ES-I3 (cell line): ENCODE measurements at regions not wholly inside any gene's neighbourhood (a gene's known extent, or its start where the extent isn't known, plus 50 kb on each side); places are given as distances from the start of the nearest gene placed in this dataset.
"Not testable (repeated sequence)": the region's sequence is repeated elsewhere in the genome, so short reads cannot be mapped to it uniquely, and the experiment has no call there.

Experiments used
- H3K36me3 ChIP-seq: 2 replicates; pipeline ENCODE4 v1.6.1; 2013; ENCODE audit warnings: mild to moderate bottlenecking, low read length, control low read depth, moderate library complexity; ENCODE audit not compliant: insufficient read depth
- H3K4me1 ChIP-seq: 2 replicates; pipeline ENCODE4 v1.6.1; 2013; ENCODE audit warnings: mild to moderate bottlenecking, control low read depth, low read length; ENCODE audit not compliant: insufficient read depth
- H3K9ac ChIP-seq: 2 replicates; pipeline ENCODE4 v1.6.1; 2013; ENCODE audit warnings: low read depth, mild to moderate bottlenecking, low read length, moderate library complexity
- H3K9me3 ChIP-seq: 2 replicates; pipeline ENCODE4 v1.6.1; 2013; ENCODE audit warnings: mild to moderate bottlenecking, low read length, moderate library complexity; ENCODE audit not compliant: control insufficient read depth, insufficient read depth

DNA sequence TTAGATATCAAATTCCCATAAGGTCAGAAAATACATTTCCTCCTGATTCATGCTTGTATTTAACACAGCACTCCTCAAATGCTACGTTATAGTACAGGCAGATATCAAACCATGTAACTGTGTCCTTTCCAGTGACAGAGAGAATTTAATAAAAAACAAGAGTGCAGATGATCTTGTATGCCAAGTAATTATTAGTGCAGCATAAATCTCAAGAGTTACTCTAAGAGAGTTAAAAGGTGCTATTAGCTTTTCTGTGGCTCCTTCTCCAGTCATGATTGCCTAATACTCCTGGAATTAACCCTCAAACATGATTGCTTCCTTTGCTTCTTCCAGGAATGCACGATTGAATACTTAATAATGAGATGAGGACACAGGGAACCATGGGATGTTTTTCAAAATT is 413.0 kb upstream of the DPH6 start:
- Histone ChIP-seq H3K4me1 (no peaks in the 10 kb centered on the region), H3K9ac (no peak overlapping the region), H3K36me3 (no peaks in the 10 kb centered on the region), H3K9me3 (no peaks in the 10 kb centered on the region)

DNA sequence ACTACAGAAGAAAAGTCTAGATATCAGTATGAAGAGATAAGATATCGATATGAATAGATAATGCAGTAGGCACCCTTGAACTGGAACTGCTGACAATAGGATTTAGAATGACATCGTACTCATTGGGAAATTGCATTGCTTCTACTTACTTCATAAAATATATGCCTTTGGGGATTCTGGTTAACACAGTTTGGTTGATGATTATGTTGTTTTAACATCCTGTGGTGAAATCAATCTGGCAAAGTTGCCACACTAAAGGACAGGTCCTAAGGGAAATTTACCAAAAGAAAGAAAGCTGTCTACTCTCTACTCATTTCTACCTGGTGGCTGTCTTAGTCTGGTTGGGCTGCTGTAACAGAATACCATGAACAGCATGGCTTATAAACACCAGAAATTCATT is 417.4 kb upstream of the DPH6 start:
- H3K9me3 ChIP-seq = no peaks in the 10 kb centered on the region
- H3K4me1 ChIP-seq = no peaks in the 10 kb centered on the region
- no peaks in the 10 kb centered on the region for H3K36me3 ChIP-seq
- no peak overlapping the region for H3K9ac ChIP-seq

DNA sequence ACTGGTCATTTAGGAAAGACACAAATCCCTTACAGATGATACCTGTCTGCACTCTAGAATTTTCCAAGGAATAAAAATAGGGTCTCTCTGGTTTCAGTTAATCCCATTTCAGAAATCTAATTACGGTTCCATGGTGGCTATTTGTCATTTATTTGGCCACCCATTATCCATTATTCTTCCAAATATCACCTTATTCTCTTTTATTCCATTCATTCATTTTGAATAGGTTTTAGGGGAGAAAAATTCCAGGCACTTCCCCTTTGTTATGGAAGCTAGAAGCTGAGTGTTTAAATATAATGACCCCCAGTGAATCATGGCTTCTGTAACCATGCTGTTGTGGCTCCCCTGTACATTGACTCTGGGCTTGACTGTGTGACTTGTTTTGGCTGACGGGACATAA is 420.8 kb upstream of the DPH6 start:
- Histone ChIP-seq H3K9ac (no peak overlapping the region), H3K9me3 (no peaks in the 10 kb centered on the region), H3K36me3 (no peaks in the 10 kb centered on the region), H3K4me1 (no peaks in the 10 kb centered on the region)

DNA sequence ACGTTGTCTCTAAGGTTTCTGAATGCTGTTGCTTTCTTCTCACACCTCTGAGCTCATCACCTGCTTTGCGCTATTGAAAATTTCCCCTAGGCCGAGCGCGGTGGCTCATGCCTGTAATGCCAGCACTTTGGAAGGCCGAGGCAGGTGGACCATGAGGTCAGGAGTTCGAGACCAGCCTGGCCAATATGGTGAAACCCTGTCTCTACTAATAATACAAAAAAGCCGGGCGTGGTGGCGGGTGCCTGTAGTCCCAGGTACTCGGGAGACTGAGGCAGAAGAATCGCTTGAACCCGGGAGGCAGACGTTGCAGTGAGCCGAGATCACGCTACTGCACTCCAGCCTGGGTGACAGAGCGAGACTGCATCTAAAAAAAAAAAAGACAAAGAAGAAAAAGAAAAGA is 422.0 kb upstream of the DPH6 start:
- H3K9me3 ChIP-seq, H3K36me3 ChIP-seq, H3K9ac ChIP-seq, H3K4me1 ChIP-seq: not testable (repeated sequence)

DNA sequence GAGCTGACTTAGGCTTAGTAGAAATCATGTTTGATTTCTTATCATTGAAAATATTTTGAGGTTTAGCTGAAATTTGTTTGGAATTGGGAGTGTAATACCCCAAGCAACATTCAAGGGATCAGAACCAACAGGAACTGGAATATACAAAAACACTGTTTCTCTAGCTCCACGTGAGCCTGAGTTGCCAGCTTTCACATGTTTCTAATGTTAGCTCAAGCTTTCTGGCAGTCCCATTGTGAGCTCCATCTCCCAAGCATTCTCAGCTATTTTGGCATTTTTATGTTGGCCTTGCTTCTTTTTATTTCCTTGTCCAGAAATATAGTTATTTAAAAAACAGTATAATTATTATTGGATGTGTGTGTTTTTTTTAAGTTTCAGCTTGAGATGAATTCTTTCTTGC is 427.1 kb upstream of the DPH6 start:
- Histone ChIP-seq H3K4me1 (no peaks in the 10 kb centered on the region; the same call in 1 of the 2 replicates), H3K9ac (no peak overlapping the region), H3K9me3 (no peaks in the 10 kb centered on the region), H3K36me3 (no peaks in the 10 kb centered on the region)

DNA sequence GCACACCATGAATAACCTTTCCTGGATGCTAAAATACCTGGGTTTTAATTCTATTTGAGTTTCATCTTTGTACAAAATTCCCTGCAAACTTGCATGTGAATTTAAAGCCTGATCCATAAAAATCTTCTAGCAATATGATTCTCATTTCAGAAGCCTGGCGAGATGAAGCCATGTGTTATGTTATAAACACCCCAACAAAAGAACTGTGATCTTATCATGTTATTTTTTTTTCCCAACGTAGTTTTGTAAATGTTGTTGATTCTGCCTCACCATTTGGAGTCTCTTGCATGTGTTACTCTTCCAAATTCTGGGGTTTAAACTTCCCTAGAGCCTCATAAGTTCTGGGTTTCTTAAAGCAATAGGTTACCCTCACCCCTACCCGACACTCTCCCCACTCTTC is 428.1 kb upstream of the DPH6 start:
- H3K4me1 ChIP-seq = no peaks in the 10 kb centered on the region; the same call in 1 of the 2 replicates
- H3K9ac ChIP-seq = no peak overlapping the region
- no peaks in the 10 kb centered on the region for H3K9me3 ChIP-seq
- H3K36me3 ChIP-seq = no peaks in the 10 kb centered on the region

DNA sequence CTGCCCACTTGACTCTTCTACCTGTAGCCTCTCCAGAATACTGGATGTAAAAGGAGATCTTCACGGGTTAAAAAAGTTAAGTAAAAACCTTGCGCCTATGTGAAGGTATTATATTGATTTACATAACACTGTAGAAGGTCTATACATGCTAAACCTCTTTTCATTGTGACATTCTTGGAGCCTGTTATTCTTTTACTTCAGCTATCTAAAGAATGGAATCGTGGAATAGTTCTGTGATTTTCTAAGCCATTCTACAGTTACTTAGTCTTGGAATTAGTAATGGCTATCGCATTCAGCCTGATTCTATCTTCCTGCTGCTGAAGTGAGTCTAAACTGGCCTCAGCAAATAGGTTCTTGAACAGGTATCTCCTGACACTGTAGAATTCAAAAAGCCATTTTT is 430.0 kb upstream of the DPH6 start:
- H3K9ac ChIP-seq = no peak overlapping the region
- H3K36me3 ChIP-seq = no peaks in the 10 kb centered on the region
- H3K4me1 ChIP-seq = peaks cover 4% of the 10 kb centered on the region; the same call in 1 of the 2 replicates
- H3K9me3 ChIP-seq = no peaks in the 10 kb centered on the region

DNA sequence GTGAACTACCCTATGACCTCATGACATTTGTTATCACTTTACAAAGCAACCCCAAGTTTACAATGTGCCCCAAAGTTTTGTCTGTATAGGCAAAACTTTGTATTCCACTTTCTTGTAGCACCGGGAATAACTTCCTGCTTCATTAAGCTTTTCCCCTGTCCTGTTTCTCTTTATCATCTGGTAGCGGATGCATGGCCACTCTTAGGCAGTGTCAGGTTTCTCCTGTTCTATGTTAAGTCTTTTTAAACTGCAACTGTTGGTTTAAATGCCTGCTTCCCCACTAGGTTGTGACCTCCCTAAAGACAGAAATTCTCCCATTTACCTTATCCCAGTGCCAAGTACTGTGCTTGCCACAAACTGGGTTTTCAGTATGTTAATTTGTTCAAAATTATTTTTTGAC is 433.6 kb upstream of the DPH6 start:
- no peaks in the 10 kb centered on the region for H3K36me3 ChIP-seq
- H3K9me3 ChIP-seq = no peaks in the 10 kb centered on the region
- peaks cover 4% of the 10 kb centered on the region; the same call in 1 of the 2 replicates for H3K4me1 ChIP-seq
- no peak overlapping the region for H3K9ac ChIP-seq

DNA sequence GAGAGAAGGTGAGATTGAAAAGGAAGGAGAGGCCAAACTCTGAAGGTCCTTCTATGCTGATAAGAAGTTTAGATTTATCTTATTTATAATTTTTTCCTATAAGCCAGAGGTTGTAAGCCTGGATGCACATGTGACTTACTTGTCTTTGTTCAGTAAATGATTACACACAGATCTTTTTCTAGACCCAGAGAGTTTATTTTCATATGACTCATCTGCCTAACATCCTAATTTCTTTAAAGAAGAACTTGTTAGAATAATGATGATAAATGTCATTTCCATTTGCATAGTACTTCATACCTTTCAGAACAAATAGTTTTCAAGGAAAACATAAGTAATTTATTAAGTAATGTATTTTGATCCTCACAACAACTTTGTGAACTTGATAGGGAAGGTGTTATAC is 434.8 kb upstream of the DPH6 start:
- Histone ChIP-seq H3K36me3 (no peaks in the 10 kb centered on the region), H3K4me1 (peaks cover 4% of the 10 kb centered on the region; the same call in 1 of the 2 replicates), H3K9me3 (no peaks in the 10 kb centered on the region), H3K9ac (no peak overlapping the region)

DNA sequence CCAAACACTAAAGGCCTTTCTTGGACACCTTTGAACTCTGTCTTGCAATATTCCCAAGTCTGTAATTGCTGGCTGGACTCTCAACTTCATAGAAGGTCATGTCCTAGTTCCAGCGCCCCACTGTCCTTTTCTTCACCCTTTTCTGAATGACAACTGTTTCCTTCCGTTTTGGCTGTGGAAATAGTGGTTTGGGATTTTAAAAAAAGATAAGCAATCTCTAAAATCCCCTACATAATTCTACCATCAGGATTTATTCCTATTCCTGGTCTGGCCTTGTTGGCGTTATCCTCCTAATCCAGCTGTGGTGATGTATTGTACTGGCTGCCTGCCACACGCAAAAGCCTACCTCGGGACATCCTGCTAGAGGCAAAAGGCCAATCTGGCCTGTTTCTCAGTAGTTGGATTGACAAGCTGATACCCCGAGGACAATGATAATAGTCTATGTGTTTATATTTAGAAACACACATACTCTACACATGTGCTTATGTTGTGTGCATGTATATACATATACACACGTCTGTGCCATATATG is 440.3 kb upstream of the DPH6 start:
- no peaks in the 10 kb centered on the region for H3K9me3 ChIP-seq
- H3K9ac ChIP-seq = no peak overlapping the region
- H3K4me1 ChIP-seq = no peaks in the 10 kb centered on the region
- H3K36me3 ChIP-seq = no peaks in the 10 kb centered on the region

DNA sequence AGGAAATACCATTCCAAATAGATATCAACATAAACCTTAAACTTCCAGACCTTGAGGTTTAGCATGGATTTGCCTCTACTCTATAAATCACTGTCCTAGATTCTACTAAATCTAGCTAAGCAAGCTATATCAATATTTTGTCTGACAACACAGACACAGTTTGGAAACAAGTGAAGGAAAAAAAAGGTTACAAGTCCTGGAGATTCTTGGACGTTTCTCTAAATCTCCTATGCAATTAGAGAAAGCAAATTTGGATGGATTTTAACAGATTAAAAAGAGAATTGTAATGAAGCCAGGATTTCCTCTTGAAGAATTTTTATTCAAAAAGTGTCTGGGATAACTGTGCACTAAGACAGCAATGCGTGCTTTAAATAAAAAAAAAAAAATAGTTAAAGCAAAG is 441.1 kb upstream of the DPH6 start:
- no peaks in the 10 kb centered on the region for H3K36me3 ChIP-seq

DNA sequence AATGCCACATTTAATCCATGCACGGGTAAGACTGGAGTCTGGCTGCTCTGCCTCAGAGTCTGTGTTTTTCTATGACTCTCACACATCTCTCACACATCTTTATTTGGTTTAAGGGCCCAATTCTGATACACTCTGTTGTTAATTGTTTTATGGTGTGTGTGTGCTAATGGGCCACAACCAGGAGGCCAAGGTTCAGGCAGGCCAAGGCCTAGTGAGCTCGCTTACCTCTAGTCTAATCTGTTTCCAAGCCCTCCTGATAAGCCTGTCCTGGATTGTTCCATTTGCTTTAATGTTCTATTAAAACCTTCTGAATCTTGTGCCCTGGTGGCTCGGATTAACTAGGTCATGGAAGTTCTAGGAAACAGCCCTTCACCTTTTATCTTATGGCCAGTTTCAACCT is 445.4 kb upstream of the DPH6 start:
- no peaks in the 10 kb centered on the region for H3K4me1 ChIP-seq
- no peaks in the 10 kb centered on the region for H3K36me3 ChIP-seq
- H3K9me3 ChIP-seq = no peaks in the 10 kb centered on the region
- no peak overlapping the region for H3K9ac ChIP-seq

More for the DNA sequence above, 441.1 kb upstream of the DPH6 start:
- Histone ChIP-seq H3K9ac (no peak overlapping the region), H3K4me1 (no peaks in the 10 kb centered on the region), H3K9me3 (no peaks in the 10 kb centered on the region)

DNA sequence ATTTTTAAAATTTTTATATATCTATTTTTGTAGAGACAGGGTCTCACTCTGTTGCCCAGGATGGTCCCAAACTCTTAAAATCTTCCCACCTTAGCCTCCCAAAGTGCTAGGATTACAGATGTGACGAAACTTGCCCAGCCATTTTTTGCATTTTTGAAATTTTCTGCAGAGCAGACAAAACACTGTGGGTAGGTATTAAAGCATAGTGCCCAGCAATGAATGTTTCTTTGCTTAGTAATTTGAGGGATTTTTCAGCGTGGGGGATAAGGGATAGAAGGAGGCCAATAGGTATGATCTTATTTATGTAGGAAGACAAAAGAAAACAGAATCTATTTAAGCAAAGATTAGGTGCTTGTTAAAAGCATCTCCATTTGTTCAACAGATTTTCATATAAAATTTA is 446.8 kb upstream of the DPH6 start:
- Histone ChIP-seq H3K36me3 (no peaks in the 10 kb centered on the region), H3K9me3 (no peaks in the 10 kb centered on the region), H3K9ac (no peak overlapping the region), H3K4me1 (no peaks in the 10 kb centered on the region)

DNA sequence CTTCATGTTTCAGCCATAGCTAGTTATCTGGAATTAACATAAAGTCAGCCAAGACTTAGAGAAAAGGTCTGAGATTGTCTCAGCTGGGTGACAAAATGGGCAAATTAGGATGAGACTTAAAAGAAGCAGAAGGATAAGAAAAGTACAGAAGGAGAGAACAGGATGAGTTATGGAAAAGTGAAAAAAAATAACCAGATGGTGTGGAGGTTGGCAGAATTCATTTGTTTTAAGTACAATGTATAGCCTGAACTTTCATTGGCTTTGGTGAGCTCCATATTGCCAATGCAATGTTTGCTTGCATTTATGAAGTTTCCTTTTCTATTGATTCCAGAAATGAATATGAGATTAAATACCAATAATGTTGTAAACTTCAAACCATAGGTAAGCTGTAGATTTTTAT is 447.2 kb upstream of the DPH6 start:
- Histone ChIP-seq H3K9ac (no peak overlapping the region), H3K9me3 (no peaks in the 10 kb centered on the region), H3K4me1 (no peaks in the 10 kb centered on the region), H3K36me3 (no peaks in the 10 kb centered on the region)

DNA sequence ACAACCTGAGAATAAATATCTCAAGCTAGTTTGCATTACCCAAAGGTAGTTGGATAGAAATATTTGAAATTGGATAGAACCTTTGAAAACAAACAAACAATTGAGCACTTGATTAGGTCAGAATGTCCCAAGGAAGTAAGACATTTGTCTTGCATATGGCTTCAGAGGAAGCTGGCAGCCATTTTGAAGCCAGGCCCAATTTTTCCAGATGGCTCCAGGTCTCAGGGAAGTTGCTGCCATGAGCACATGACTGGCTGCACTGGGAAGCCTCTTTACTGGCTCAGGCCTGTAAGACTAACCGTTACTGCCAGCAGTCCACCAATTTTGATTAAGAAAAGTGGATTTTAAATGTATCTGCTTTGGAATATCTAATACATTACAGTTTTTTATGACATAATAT is 448.9 kb upstream of the DPH6 start:
- Histone ChIP-seq H3K4me1 (no peaks in the 10 kb centered on the region), H3K9me3 (no peaks in the 10 kb centered on the region), H3K9ac (no peak overlapping the region), H3K36me3 (no peaks in the 10 kb centered on the region)
